ENCODE measurements at regions not wholly inside any gene's neighbourhood (a gene's known extent, or its start where the extent isn't known, plus 50 kb on each side); places are given as distances from the start of the nearest gene placed in this dataset.

- H3K27me3 Mint-ChIP-seq (ENCODE audit: low read depth), result no peaks in the 10 kb centered on the region; the same call in 1 of the 2 replicates
- CTCF ChIA-PET, result no interaction called here
- peaks cover 29% of the 10 kb centered on the region for H3K36me3 Mint-ChIP-seq
- no peaks in the 10 kb centered on the region for H3K4me1 Mint-ChIP-seq
- H3K4me3 Mint-ChIP-seq, result no peak overlapping the region
- ATAC-seq (no peak), DNase-seq (ENCODE audit: low spot score) (no peak)
- POLR2A ChIA-PET, result no interaction called here
- no peak for TF ChIP-seq TEAD1 (CRISPR knock-in tag; IDR thresholded peaks at IDR 0.05)
- no peak overlapping the region for H3K27ac Mint-ChIP-seq
- H3K9me3 Mint-ChIP-seq, result peaks cover 64% of the 10 kb centered on the region
Measured at GRCh38 chrX:143171703-143172102, 146.0 kb downstream of the SPANXN4 start.

- Mint-ChIP-seq H3K9me3 (peaks cover 62% of the 10 kb centered on the region), H3K27ac (no peak overlapping the region), H3K4me1 (no peaks in the 10 kb centered on the region), H3K27me3 (ENCODE audit: low read depth) (no peaks in the 10 kb centered on the region; the same call in 1 of the 2 replicates), H3K36me3 (peaks cover 19% of the 10 kb centered on the region), H3K4me3 (no peak overlapping the region)
- POLR2A ChIA-PET, result no interaction called here
- no peak for TF ChIP-seq ZNF219 (CRISPR knock-in tag; IDR thresholded peaks at IDR 0.05; ENCODE audit: borderline replicate concordance)
- no peak for TF ChIP-seq AR (CRISPR knock-in tag; IDR thresholded peaks at IDR 0.05)
- no peak for TF ChIP-seq HMGA2 (CRISPR knock-in tag; IDR thresholded peaks at IDR 0.05)
- TF ChIP-seq ZNF425 (CRISPR knock-in tag; conservative IDR thresholded peaks at IDR 0.05), result no peak
- no peak for TF ChIP-seq MLX (CRISPR knock-in tag; IDR thresholded peaks at IDR 0.05)
- no peak for TF ChIP-seq NR1H2 (CRISPR knock-in tag; IDR thresholded peaks at IDR 0.05)
- TF ChIP-seq ETV6 (CRISPR knock-in tag; IDR thresholded peaks at IDR 0.05), result no peak
- TF ChIP-seq ATF6 (CRISPR knock-in tag; IDR thresholded peaks at IDR 0.05), result no peak
- no peak for TF ChIP-seq FOXP1 (CRISPR knock-in tag; IDR thresholded peaks at IDR 0.05; ENCODE audit: borderline replicate concordance)
- no peak for TF ChIP-seq ZMAT4 (CRISPR knock-in tag; IDR thresholded peaks at IDR 0.05)
- no peak for TF ChIP-seq E2F4 (CRISPR knock-in tag; IDR thresholded peaks at IDR 0.05; ENCODE audit: borderline replicate concordance, low read depth)
- no peak for TF ChIP-seq CBFB (CRISPR knock-in tag; IDR thresholded peaks at IDR 0.05; ENCODE audit: low read depth)
- no peak for DNase-seq (ENCODE audit: low spot score)
- CTCF ChIA-PET, result no interaction called here
- ATAC-seq, result no peak
Measured at GRCh38 chrX:143165778-143166177, 140.1 kb downstream of the SPANXN4 start.

GRCh38 chrX:143139681-143140080 is 114.0 kb downstream of the SPANXN4 start:
- Mint-ChIP-seq H3K4me3 (no peak overlapping the region), H3K36me3 (peaks cover 6% of the 10 kb centered on the region), H3K27me3 (ENCODE audit: low read depth) (no peaks in the 10 kb centered on the region; the same call in 1 of the 2 replicates), H3K4me1 (no peaks in the 10 kb centered on the region), H3K9me3 (peaks cover 12% of the 10 kb centered on the region), H3K27ac (no peak overlapping the region)
- TF ChIP-seq USF2 (CRISPR knock-in tag; IDR thresholded peaks at IDR 0.05) (no peak), ZNF317 (CRISPR knock-in tag; IDR thresholded peaks at IDR 0.05; ENCODE audit: borderline replicate concordance, low read depth) (no peak), ZNF423 (CRISPR knock-in tag; IDR thresholded peaks at IDR 0.05) (no peak), FOXJ3 (CRISPR knock-in tag; IDR thresholded peaks at IDR 0.05; ENCODE audit: borderline replicate concordance) (no peak), GABPB1 (CRISPR knock-in tag; IDR thresholded peaks at IDR 0.05) (no peak), NR3C1 (CRISPR knock-in tag; conservative IDR thresholded peaks at IDR 0.05; ENCODE audit: low read depth) (no peak), ATF2 (CRISPR knock-in tag; IDR thresholded peaks at IDR 0.05; ENCODE audit: borderline replicate concordance, low read depth) (no peak)
- ChIA-PET CTCF (no interaction called here), POLR2A (no interaction called here)
- no peak for DNase-seq (ENCODE audit: low spot score)
- ATAC-seq, result no peak

All from WTC11 (cell line).